Stimulated activated effector memory CD8-positive, alpha-beta T cell treated with anti-CD3 and anti-CD28 coated beads, Interleukin-12 subunit alpha, Interleukin-12 subunit beta, amount 100 ng/mL, for 72 hours (primary cell): ENCODE measurements at regions not wholly inside any gene's neighbourhood (a gene's known extent, or its start where the extent isn't known, plus 50 kb on each side); places are given as distances from the start of the nearest gene placed in this dataset.

Source experiments
- ATAC-seq: fragments of 150-1000 bp; cut with Tn5 transposase; 2 replicates; pipeline ENCODE4 v1.10.0; 2021
- DNase-seq, 2 donors: peaks; one replicate each; pipeline ENCODE4 v3.0.0; 2021 to 2022; ENCODE audit warnings: low spot score in 2 of 2
- H3K27ac Mint-ChIP-seq: one replicate; pipeline ENCODE4 v1.8.0; 2022; ENCODE audit warnings: mild to moderate bottlenecking, mixed read lengths
- H3K36me3 Mint-ChIP-seq: one replicate; pipeline ENCODE4 v1.8.0; 2022; ENCODE audit warnings: mild to moderate bottlenecking, mixed read lengths
- H3K4me1 Mint-ChIP-seq: one replicate; pipeline ENCODE4 v1.8.0; 2022; ENCODE audit warnings: mixed read lengths
- H3K4me3 Mint-ChIP-seq: one replicate; pipeline ENCODE4 v1.8.0; 2022; ENCODE audit warnings: mild to moderate bottlenecking, mixed read lengths
- H3K9me3 Mint-ChIP-seq: one replicate; pipeline ENCODE4 v1.8.0; 2022; ENCODE audit warnings: mixed read lengths

DNA sequence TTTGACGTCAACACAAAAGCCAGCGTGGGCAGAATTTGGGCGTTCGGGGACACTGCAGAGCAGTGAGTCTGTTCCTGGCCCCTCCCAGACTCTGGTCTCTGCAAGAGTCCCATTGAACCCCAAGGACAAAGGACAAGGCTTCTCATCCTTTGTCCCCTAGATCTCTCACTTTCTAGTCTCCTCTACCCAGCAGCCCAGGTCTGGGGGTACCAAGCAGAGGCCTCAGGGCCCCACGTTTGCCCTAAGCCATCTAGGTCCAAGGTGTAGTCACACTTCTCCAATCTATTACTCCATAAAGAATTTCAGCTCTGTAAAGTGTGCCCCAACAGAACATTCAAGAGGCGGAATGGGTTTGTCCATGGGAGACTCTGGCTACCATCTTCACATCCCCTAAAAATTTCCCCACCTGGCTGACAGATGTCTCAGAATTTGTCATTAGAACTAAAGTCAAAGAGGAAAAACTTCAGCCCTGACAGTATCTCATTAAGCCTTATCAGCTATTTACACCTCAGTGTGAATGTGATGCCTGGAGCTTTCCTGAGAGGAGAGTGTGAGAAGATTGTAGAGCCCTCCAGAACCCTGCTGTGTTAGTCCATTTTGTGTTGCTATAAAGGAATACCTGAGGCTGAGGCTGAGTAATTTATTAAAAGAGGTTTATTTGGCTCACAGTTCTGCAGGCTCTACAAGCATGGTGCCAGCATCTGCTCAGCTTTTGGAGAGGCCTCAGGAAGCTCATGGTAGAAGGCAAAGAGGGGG, 81.4 kb upstream of the HABP2 start:
- no peak for ATAC-seq
- Mint-ChIP-seq H3K27ac (no peak overlapping the region), H3K4me1 (no peaks in the 10 kb centered on the region), H3K36me3 (no peaks in the 10 kb centered on the region), H3K4me3 (no peak overlapping the region), H3K9me3 (peaks cover 4% of the 10 kb centered on the region)
- no peak for DNase-seq

- DNase-seq, result no peak
- no peak for ATAC-seq
- Mint-ChIP-seq H3K9me3 (peaks cover 4% of the 10 kb centered on the region), H3K36me3 (no peaks in the 10 kb centered on the region), H3K4me3 (no peak overlapping the region), H3K27ac (no peak overlapping the region), H3K4me1 (no peaks in the 10 kb centered on the region)
Measured at GRCh38 chr10:113473011-113473410, 79.8 kb upstream of the HABP2 start.

DNA sequence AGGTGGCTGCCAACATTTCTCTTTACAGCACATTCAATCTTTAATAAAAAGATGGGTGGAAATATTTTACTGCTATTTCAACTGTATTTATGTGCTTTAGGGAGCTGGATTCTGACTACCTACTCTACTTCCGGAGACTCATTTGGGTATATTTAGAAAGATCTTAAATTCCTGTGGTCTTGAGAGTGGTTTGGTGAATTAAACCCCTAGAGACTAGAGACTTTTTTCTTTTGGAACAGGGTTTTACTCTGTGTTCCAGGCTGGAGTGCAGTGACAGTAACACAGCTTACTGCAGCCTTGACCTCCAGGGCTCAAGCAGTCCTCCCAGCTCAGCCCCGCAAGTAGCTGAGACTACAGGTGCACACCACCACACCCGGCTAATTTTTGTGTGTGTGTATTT, 79.0 kb upstream of the HABP2 start:
- ATAC-seq (no peak), DNase-seq (no peak)
- Mint-ChIP-seq H3K4me1 (no peaks in the 10 kb centered on the region), H3K36me3 (no peaks in the 10 kb centered on the region), H3K9me3 (peaks cover 4% of the 10 kb centered on the region), H3K27ac (no peak overlapping the region), H3K4me3 (no peak overlapping the region)

- Mint-ChIP-seq H3K27ac (no peak overlapping the region), H3K36me3 (no peaks in the 10 kb centered on the region), H3K4me3 (no peak overlapping the region), H3K9me3 (peaks cover 4% of the 10 kb centered on the region), H3K4me1 (no peaks in the 10 kb centered on the region)
- ATAC-seq (no peak), DNase-seq (no peak)
Measured at GRCh38 chr10:113474752-113475151, 78.1 kb upstream of the HABP2 start.

DNA sequence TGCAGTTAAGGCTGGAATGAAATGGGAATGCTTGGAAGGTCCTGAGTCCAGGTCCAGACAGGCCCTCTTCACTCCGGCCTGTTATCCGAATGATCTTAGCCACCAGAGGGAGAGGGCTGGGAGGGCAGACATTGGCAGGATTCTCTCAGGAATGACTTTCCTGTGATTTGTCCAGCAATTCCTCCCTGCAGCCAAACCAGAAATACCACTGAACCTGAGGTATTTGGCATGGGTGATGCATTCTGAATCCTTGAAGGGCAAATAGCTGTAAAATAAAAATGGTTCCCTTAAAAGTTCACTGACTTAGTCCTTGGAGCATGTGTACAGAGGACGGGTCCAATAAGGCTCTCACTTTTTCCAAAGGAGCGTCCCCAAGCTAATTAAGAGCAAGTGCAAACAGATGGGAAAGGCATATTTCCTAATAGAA, 77.5 kb upstream of the HABP2 start:
- Mint-ChIP-seq H3K36me3 (no peaks in the 10 kb centered on the region), H3K27ac (no peak overlapping the region), H3K9me3 (peaks cover 8% of the 10 kb centered on the region), H3K4me3 (no peak overlapping the region), H3K4me1 (no peaks in the 10 kb centered on the region)
- ATAC-seq (no peak), DNase-seq (no peak)

GRCh38 chr10:113476191-113476590, 76.7 kb upstream of the HABP2 start:
- H3K9me3 Mint-ChIP-seq, result peaks cover 10% of the 10 kb centered on the region
- no peak overlapping the region for H3K27ac Mint-ChIP-seq
- H3K4me3 Mint-ChIP-seq, result no peak overlapping the region
- ATAC-seq (no peak), DNase-seq (no peak)
- H3K36me3 Mint-ChIP-seq, result no peaks in the 10 kb centered on the region
- no peaks in the 10 kb centered on the region for H3K4me1 Mint-ChIP-seq

- ATAC-seq (no peak), DNase-seq (no peak)
- Mint-ChIP-seq H3K4me3 (no peak overlapping the region), H3K36me3 (no peaks in the 10 kb centered on the region), H3K27ac (no peak overlapping the region), H3K9me3 (peaks cover 10% of the 10 kb centered on the region), H3K4me1 (no peaks in the 10 kb centered on the region)
Measured at GRCh38 chr10:113476673-113477072, 76.2 kb upstream of the HABP2 start.

DNA sequence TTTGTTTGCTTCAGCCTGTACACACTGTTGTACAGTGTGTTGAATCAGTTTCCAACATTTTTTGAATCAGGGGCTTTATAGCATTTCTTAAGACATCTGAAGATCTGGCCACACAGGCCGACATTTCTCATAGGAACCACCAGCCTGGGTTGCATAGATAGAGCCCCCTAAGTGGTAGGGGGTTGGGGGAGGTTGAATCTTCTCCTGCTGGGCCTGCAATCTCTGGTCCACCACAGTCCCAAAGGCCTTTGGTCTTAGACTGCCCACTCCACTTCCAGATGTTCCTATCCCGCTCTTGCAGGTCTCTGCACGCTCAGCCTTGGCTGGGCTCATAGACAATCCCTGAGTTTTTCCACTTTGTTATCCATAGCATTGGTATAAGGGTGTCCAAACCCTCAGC, 75.4 kb upstream of the HABP2 start:
- DNase-seq (no peak), ATAC-seq (no peak)
- Mint-ChIP-seq H3K4me3 (no peak overlapping the region), H3K36me3 (no peaks in the 10 kb centered on the region), H3K4me1 (no peaks in the 10 kb centered on the region), H3K9me3 (peaks cover 13% of the 10 kb centered on the region), H3K27ac (no peak overlapping the region)

GRCh38 chr10:113479346-113480080, 73.3 kb upstream of the HABP2 start:
- no peaks in the 10 kb centered on the region for H3K36me3 Mint-ChIP-seq
- no peak for ATAC-seq
- H3K4me1 Mint-ChIP-seq, result no peaks in the 10 kb centered on the region
- H3K4me3 Mint-ChIP-seq, result no peak overlapping the region
- peaks cover 10% of the 10 kb centered on the region for H3K9me3 Mint-ChIP-seq
- no peak overlapping the region for H3K27ac Mint-ChIP-seq
- DNase-seq, result no peak

GRCh38 chr10:113480081-113480360, 72.8 kb upstream of the HABP2 start:
- DNase-seq, result no peak
- ATAC-seq, result no peak
- H3K27ac Mint-ChIP-seq, result no peak overlapping the region
- H3K9me3 Mint-ChIP-seq, result peaks cover 10% of the 10 kb centered on the region
- H3K36me3 Mint-ChIP-seq, result no peaks in the 10 kb centered on the region
- H3K4me3 Mint-ChIP-seq, result no peak overlapping the region
- no peaks in the 10 kb centered on the region for H3K4me1 Mint-ChIP-seq

- DNase-seq (no peak), ATAC-seq (no peak)
- Mint-ChIP-seq H3K27ac (no peak overlapping the region), H3K4me3 (no peak overlapping the region), H3K36me3 (no peaks in the 10 kb centered on the region), H3K9me3 (peaks cover 10% of the 10 kb centered on the region), H3K4me1 (no peaks in the 10 kb centered on the region)
Measured at GRCh38 chr10:113480851-113481502, 71.9 kb upstream of the HABP2 start.

DNA sequence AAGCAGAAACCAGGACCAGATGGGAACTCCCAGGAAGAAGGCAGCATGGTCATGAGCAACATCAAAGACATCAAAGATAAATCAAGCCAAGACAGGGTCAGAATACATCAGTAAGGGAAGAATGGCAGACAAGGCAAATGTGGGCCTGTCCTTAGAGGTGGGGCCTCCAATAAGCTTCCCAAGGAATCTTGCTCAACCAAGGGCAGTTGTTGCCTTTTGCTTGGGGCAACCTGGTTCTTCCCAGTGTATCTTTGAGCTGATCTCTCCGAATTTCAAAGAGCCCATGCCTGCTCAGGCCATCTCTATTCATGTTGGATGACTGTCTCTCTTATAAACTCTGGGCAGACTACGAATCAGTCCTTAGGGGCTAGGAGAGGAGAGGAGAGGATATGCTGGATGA, 68.4 kb upstream of the HABP2 start:
- Mint-ChIP-seq H3K4me1 (no peaks in the 10 kb centered on the region), H3K36me3 (no peaks in the 10 kb centered on the region), H3K4me3 (no peak overlapping the region), H3K9me3 (peaks cover 10% of the 10 kb centered on the region), H3K27ac (no peak overlapping the region)
- ATAC-seq (no peak), DNase-seq (no peak)

GRCh38 chr10:113485736-113486135, 67.1 kb upstream of the HABP2 start:
- peaks cover 3% of the 10 kb centered on the region for H3K9me3 Mint-ChIP-seq
- no peaks in the 10 kb centered on the region for H3K36me3 Mint-ChIP-seq
- no peak overlapping the region for H3K27ac Mint-ChIP-seq
- no peak overlapping the region for H3K4me3 Mint-ChIP-seq
- DNase-seq (no peak), ATAC-seq (no peak)
- H3K4me1 Mint-ChIP-seq, result no peaks in the 10 kb centered on the region

- no peaks in the 10 kb centered on the region for H3K4me1 Mint-ChIP-seq
- no peak for DNase-seq
- no peak overlapping the region for H3K4me3 Mint-ChIP-seq
- no peak overlapping the region for H3K27ac Mint-ChIP-seq
- no peak for ATAC-seq
- peaks cover 3% of the 10 kb centered on the region for H3K9me3 Mint-ChIP-seq
- H3K36me3 Mint-ChIP-seq, result no peaks in the 10 kb centered on the region
Measured at GRCh38 chr10:113486531-113486930, 66.3 kb upstream of the HABP2 start.

- no peak for DNase-seq
- Mint-ChIP-seq H3K9me3 (no peaks in the 10 kb centered on the region), H3K4me1 (no peaks in the 10 kb centered on the region), H3K27ac (no peak overlapping the region), H3K4me3 (no peak overlapping the region), H3K36me3 (no peaks in the 10 kb centered on the region)
- ATAC-seq, result no peak
Measured at GRCh38 chr10:113487154-113487553, 65.7 kb upstream of the HABP2 start.

- H3K9me3 Mint-ChIP-seq, result no peaks in the 10 kb centered on the region
- H3K4me3 Mint-ChIP-seq, result no peak overlapping the region
- no peaks in the 10 kb centered on the region for H3K36me3 Mint-ChIP-seq
- no peaks in the 10 kb centered on the region for H3K4me1 Mint-ChIP-seq
- ATAC-seq (no peak), DNase-seq (no peak)
- no peak overlapping the region for H3K27ac Mint-ChIP-seq
Measured at GRCh38 chr10:113488186-113488585, 64.7 kb upstream of the HABP2 start.
